ENCODE measurements at regions not wholly inside any gene's neighbourhood (a gene's known extent, or its start where the extent isn't known, plus 50 kb on each side); places are given as distances from the start of the nearest gene placed in this dataset.
"Not testable (repeated sequence)": the region's sequence is repeated elsewhere in the genome, so short reads cannot be mapped to it uniquely, and the experiment has no call there.

DNA sequence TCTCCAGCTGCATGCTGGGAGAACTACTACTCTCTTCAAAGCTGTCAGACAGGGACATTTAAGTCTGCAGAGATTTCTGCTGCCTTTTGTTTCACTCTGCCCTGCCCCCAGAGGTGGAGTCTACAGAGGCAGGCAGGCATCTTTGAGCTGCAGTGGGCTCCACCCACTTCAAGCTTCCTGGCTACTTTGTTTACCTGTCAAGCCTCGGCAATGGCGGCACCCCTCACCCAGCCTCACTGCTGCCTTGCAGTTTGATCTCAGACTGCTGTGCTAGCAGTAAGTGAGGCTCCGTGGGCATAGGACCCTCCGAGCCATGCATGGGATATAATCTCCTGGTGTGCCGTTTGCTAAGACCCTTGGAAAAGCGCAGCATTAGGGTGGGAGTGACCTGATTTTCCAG, 61.7 kb downstream of the DMRTA1 start:
- DNase-seq (ENCODE audit: low read depth in 4 of 4, low spot score in 3 of 4), result not testable (repeated sequence)

- no peak for DNase-seq (ENCODE audit: low read depth in 4 of 4, low spot score in 3 of 4)
These were observed 62.2 kb downstream of the DMRTA1 start for GRCh38 chr9:22508790-22509189.

DNA sequence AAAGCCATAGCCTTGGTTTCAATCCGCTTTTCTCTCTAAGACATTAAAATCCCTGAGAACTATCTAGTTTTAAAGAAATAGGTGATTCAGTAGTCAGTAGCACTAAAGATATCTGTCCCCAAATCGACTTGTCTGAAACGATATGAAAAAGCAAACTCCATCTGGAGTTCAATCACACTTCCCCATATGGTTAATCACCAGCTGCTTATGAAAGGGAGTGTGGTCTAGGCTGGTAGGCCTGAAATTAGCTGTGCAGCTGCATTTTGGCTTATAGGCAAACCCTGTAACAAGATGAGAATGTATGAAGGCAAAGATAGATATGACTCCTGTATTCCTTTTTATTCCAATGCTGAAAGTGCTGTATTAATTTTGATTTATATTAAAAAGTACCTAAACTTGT, 65.9 kb downstream of the DMRTA1 start:
- no peak for DNase-seq (ENCODE audit: low read depth in 4 of 4, low spot score in 3 of 4)

- DNase-seq (ENCODE audit: low read depth in 4 of 4, low spot score in 3 of 4), result no peak
These were observed 68.2 kb downstream of the DMRTA1 start for GRCh38 chr9:22514871-22515270.

- DNase-seq (ENCODE audit: low read depth in 4 of 4, low spot score in 3 of 4), result no peak
These were observed 75.6 kb downstream of the DMRTA1 start for GRCh38 chr9:22522206-22522740.

DNA sequence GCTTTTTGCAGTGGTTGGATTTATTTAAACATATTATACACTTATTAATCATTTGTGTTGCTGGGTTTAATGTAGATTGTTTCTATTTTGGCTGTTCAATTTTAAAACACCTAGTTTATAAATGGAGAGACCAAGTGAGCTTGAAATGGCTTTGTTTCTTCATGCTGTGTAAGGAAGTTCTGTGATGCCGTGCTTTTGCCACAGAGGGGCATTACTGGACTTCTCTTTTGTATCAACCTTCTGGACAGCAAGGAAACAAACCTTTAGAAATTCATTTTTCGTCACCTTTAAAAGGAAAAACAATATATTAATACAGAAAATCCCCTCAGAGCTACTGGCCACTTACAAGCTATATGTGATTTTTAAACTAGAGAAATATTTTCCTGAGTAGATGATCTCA, 81.9 kb downstream of the DMRTA1 start:
- DNase-seq (ENCODE audit: low read depth in 4 of 4, low spot score in 3 of 4), result no peak

DNA sequence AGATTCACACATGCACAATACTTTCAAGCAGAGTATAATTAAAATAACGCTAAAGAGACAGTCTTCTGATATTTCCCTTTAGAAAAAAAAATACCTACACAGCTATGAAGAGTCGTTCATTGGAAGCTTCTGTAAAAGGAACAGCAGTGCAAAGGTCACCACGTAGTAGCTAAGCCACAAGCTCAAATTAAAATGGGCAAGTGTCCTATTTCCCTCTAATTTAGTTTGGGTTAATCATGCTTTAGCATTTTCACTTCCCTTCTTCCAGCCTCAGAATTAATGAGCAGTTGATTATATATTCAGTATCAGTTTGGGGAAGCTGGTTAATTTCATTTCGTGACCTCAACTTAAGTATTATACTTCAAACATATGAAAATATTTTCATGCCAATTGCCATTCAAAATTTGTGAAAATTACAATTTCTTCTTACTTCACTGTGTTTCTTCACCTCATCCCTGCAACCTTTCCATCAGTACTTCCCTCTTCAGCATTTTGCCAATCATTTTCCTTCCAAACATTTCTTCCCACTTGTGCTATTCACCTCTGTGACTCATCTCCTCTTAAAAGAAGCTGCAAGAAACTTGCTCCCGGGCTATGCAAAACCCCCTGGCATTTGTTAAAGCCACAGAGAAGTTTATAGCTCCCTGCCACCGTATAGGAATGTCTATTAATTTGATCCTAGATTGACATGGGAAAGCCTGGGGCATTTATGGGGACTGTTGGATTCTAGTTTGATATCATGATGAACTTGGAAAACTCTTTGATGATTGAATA, 83.0 kb downstream of the DMRTA1 start:
- no peak for DNase-seq (ENCODE audit: low read depth in 4 of 4, low spot score in 3 of 4)

GRCh38 chr9:22535780-22536179, 89.2 kb downstream of the DMRTA1 start:
- DNase-seq (ENCODE audit: low read depth in 4 of 4, low spot score in 3 of 4), result no peak

- DNase-seq (ENCODE audit: low read depth in 4 of 4, low spot score in 3 of 4), result no peak
These were observed 91.1 kb downstream of the DMRTA1 start for GRCh38 chr9:22537721-22538120.

GRCh38 chr9:22548625-22549024, 102.0 kb downstream of the DMRTA1 start:
- no peak for DNase-seq (ENCODE audit: low read depth in 4 of 4, low spot score in 3 of 4)

DNA sequence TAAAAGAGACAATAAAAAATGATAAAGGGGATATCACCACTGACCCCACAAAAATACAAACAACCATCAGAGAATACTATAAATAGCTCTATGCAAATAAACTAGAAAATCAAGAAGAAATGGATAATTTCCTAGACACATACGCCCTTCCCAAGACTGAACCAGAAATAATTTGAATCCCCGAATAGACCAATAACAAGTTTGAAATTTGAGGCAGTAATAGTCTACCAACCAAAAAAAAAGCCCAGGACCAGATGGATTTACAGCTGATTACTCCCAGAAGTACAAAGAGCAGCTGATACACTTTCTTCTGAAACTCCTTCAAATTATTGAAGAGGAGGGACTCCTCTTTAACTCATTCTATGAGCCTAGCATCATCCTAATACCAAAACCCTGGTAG, 128.1 kb downstream of the DMRTA1 start:
- no peak for DNase-seq (ENCODE audit: low read depth in 4 of 4, low spot score in 3 of 4)

GRCh38 chr9:22580788-22581187, 134.2 kb downstream of the DMRTA1 start:
- no peak for DNase-seq (ENCODE audit: low read depth in 4 of 4, low spot score in 3 of 4)

DNA sequence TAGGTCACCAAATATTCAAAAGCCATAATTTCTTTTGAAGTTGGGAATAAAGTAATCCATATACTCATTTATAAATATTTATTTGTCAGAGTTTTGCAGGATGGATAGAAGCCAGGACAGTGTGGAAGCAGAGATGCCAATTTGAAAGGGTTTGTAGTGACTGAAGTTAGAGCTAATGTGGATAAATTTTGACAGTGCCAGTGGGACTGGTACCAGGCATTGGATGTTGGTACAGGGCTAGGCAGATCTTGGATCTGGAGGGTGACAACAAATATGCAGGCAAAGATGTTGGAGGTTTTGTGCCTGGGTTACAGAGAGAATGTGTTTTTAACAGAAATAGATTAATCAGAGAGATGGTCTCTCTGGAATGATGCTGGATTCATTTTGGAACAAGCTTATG, 135.6 kb downstream of the DMRTA1 start:
- no peak for DNase-seq (ENCODE audit: low read depth in 4 of 4, low spot score in 3 of 4)

GRCh38 chr9:22588918-22589317, 142.3 kb downstream of the DMRTA1 start:
- no peak for DNase-seq (ENCODE audit: low read depth in 4 of 4, low spot score in 3 of 4)

GRCh38 chr9:22590336-22591033, 143.9 kb downstream of the DMRTA1 start:
- DNase-seq (ENCODE audit: low read depth in 4 of 4, low spot score in 3 of 4), result no peak

- no peak for DNase-seq (ENCODE audit: low read depth in 4 of 4, low spot score in 3 of 4)
These were observed 149.2 kb downstream of the DMRTA1 start for GRCh38 chr9:22595805-22596204.

GRCh38 chr9:22617156-22617555, 170.5 kb downstream of the DMRTA1 start:
- DNase-seq (ENCODE audit: low read depth in 4 of 4, low spot score in 3 of 4), result no peak

DNA sequence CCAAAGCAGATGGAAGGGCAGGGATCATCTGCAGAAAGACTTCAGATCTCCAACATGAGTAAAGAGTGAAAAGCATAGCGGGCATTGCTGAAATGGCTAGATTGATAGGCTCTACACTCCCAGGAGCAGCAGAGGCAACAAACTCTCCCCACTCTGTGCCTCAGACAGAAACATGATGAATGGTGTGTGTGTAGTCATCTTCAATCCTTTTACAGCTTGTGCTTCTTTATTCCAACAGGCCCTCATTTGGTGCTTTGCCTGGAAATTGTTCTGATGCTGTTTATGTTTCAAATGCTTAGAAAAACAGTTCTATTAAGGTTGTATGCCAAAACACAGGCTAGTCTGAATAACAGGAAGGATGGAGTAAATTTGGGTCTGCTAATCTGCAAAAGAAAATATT, 176.2 kb downstream of the DMRTA1 start:
- DNase-seq (ENCODE audit: low read depth in 4 of 4, low spot score in 3 of 4), result no peak

GRCh38 chr9:22623236-22623635, 176.6 kb downstream of the DMRTA1 start:
- DNase-seq (ENCODE audit: low read depth in 4 of 4, low spot score in 3 of 4), result no peak

GRCh38 chr9:22625540-22625939, 178.9 kb downstream of the DMRTA1 start:
- DNase-seq (ENCODE audit: low read depth in 4 of 4, low spot score in 3 of 4), result no peak

DNA sequence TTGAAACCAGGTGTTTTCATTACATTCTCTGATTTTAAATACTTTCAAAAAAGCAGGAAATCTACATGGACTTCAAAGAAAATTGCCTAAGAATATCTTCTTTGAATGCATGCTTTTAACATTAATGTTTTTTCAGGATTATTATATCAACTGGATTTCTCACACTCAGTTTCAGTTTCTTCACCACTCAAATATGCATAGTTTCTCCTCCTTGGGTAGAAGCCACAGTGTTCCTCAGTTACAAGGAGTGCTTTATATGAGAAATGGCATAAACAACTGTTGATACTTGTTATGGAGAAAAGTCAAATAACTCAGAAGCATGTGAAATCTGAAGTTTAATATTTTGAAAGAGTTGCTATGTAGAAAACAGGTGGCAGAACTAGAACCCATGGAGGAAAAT, 196.9 kb downstream of the DMRTA1 start:
- DNase-seq (ENCODE audit: low read depth in 4 of 4, low spot score in 3 of 4), result no peak

DNA sequence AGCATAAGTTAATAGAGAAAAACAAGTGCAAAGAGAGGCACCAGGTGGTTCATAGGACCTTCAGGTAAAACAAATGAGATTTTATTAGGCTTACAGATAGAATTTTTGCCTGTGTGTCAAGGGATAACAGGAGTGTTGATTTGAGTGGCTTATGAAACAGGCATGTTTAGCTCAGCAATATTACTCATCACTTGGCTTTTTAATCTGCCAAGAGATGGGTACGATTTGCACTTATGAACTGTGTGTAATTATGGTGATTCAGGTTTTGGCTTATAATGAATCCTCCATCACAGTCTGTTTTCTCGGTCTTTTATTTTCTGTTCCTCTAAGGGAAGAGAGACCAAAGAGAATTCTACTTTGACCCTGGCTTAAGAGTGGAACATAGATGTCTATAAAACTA, 199.3 kb downstream of the DMRTA1 start:
- DNase-seq (ENCODE audit: low read depth in 4 of 4, low spot score in 3 of 4), result no peak

All from right renal pelvis (tissue), 4 donors.